Amygdala (tissue), 56 donors: ENCODE measurements at regions not wholly inside any gene's neighbourhood (a gene's known extent, or its start where the extent isn't known, plus 50 kb on each side); places are given as distances from the start of the nearest gene placed in this dataset.
"Not testable (repeated sequence)": the region's sequence is repeated elsewhere in the genome, so short reads cannot be mapped to it uniquely, and the experiment has no call there.

Experiments used
- DNase-seq, 56 donors: peaks; one replicate each; lab custom pipeline; 2025; lab: John Stamatoyannopoulos, UW

- no peak for DNase-seq
Observed at GRCh38 chr6:114718716-114719270, 376.0 kb upstream of the HS3ST5 start.

GRCh38 chr6:114718186-114718585, 375.4 kb upstream of the HS3ST5 start:
- DNase-seq = no peak

GRCh38 chr6:114714836-114715507, 372.1 kb upstream of the HS3ST5 start:
- no peak for DNase-seq

GRCh38 chr6:114713690-114714089, 370.9 kb upstream of the HS3ST5 start:
- no peak for DNase-seq

- DNase-seq = no peak
Observed at GRCh38 chr6:114712129-114712662, 369.4 kb upstream of the HS3ST5 start.

GRCh38 chr6:114707081-114707620, 364.3 kb upstream of the HS3ST5 start:
- no peak for DNase-seq

- no peak for DNase-seq
Observed at GRCh38 chr6:114690625-114691024, 347.8 kb upstream of the HS3ST5 start.

GRCh38 chr6:114659513-114659912, 316.7 kb upstream of the HS3ST5 start:
- no peak for DNase-seq

GRCh38 chr6:114651611-114652010, 308.8 kb upstream of the HS3ST5 start:
- no peak for DNase-seq

- DNase-seq = no peak
Observed at GRCh38 chr6:114650891-114651290, 308.1 kb upstream of the HS3ST5 start.

- DNase-seq = no peak
Observed at GRCh38 chr6:114649298-114649697, 306.5 kb upstream of the HS3ST5 start.

- DNase-seq = no peak
Observed at GRCh38 chr6:114648847-114649246, 306.0 kb upstream of the HS3ST5 start.

- no peak for DNase-seq
Observed at GRCh38 chr6:114638341-114638740, 295.5 kb upstream of the HS3ST5 start.

GRCh38 chr6:114634016-114634415, 291.2 kb upstream of the HS3ST5 start:
- no peak for DNase-seq

GRCh38 chr6:114626226-114626625, 283.4 kb upstream of the HS3ST5 start:
- DNase-seq = not testable (repeated sequence)

- no peak for DNase-seq
Observed at GRCh38 chr6:114619621-114620200, 276.9 kb upstream of the HS3ST5 start.

- no peak for DNase-seq
Observed at GRCh38 chr6:114611696-114612095, 268.9 kb upstream of the HS3ST5 start.

- DNase-seq = no peak
Observed at GRCh38 chr6:114608091-114608490, 265.3 kb upstream of the HS3ST5 start.

GRCh38 chr6:114605656-114606055, 262.8 kb upstream of the HS3ST5 start:
- no peak for DNase-seq

- DNase-seq = no peak
Observed at GRCh38 chr6:114600381-114600780, 257.6 kb upstream of the HS3ST5 start.

- DNase-seq = no peak
Observed at GRCh38 chr6:114595591-114595990, 252.8 kb upstream of the HS3ST5 start.

GRCh38 chr6:114595186-114595585, 252.4 kb upstream of the HS3ST5 start:
- DNase-seq = no peak
